Activated naive CD8-positive, alpha-beta T cell treated with anti-CD3 and anti-CD28 coated beads for 36 hours (primary cell): ENCODE measurements at regions not wholly inside any gene's neighbourhood (a gene's known extent, or its start where the extent isn't known, plus 50 kb on each side); places are given as distances from the start of the nearest gene placed in this dataset.

Experiments
- DNase-seq: peaks from one replicate; pipeline ENCODE4 v3.0.0; 2021
- H3K27ac Mint-ChIP-seq: one replicate; pipeline ENCODE4 v1.8.0; 2022; ENCODE audit warnings: mild to moderate bottlenecking, moderate library complexity, mixed read lengths
- H3K27me3 Mint-ChIP-seq: one replicate; pipeline ENCODE4 v1.8.0; 2022; ENCODE audit warnings: mild to moderate bottlenecking, mixed read lengths
- H3K36me3 Mint-ChIP-seq: one replicate; pipeline ENCODE4 v1.8.0; 2021; ENCODE audit warnings: mild to moderate bottlenecking, mixed read lengths
- H3K4me1 Mint-ChIP-seq: one replicate; pipeline ENCODE4 v1.8.0; 2021; ENCODE audit warnings: mixed read lengths
- H3K4me3 Mint-ChIP-seq: one replicate; pipeline ENCODE4 v1.8.0; 2022; ENCODE audit warnings: mild to moderate bottlenecking, moderate library complexity, mixed read lengths
- H3K9me3 Mint-ChIP-seq: one replicate; pipeline ENCODE4 v1.8.0; 2022; ENCODE audit warnings: mixed read lengths

DNA sequence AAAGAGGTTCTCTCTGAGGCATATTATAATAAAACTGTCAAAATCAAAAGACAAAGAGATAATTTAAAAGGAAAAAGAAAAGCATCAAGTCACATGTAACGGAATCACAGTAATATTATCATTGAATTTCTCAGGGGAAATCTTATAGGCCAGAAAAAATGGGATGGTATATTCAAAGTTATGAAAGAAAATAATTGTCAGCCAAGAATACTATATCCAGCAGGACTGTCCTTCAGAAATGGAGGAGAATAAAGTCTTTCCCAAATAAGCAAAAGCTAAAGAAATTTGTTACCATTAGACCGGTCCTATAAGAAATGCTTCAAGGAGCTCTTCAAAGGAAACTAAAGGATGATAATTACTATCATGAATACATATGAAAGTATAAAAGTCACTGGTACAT is 342.0 kb upstream of the GRAMD2B start:
- no peak for DNase-seq
- H3K4me3 Mint-ChIP-seq: no peak overlapping the region
- H3K9me3 Mint-ChIP-seq: peaks cover 26% of the 10 kb centered on the region
- H3K27me3 Mint-ChIP-seq: no peaks in the 10 kb centered on the region
- H3K4me1 Mint-ChIP-seq: no peaks in the 10 kb centered on the region
- no peaks in the 10 kb centered on the region for H3K36me3 Mint-ChIP-seq
- H3K27ac Mint-ChIP-seq: no peak overlapping the region

GRCh38 chr5:126093041-126093440 is 330.2 kb upstream of the GRAMD2B start:
- H3K4me1 Mint-ChIP-seq: no peaks in the 10 kb centered on the region
- H3K36me3 Mint-ChIP-seq: no peaks in the 10 kb centered on the region
- no peak for DNase-seq
- H3K4me3 Mint-ChIP-seq: no peak overlapping the region
- H3K27me3 Mint-ChIP-seq: no peaks in the 10 kb centered on the region
- H3K27ac Mint-ChIP-seq: no peak overlapping the region
- peaks cover 22% of the 10 kb centered on the region for H3K9me3 Mint-ChIP-seq

DNA sequence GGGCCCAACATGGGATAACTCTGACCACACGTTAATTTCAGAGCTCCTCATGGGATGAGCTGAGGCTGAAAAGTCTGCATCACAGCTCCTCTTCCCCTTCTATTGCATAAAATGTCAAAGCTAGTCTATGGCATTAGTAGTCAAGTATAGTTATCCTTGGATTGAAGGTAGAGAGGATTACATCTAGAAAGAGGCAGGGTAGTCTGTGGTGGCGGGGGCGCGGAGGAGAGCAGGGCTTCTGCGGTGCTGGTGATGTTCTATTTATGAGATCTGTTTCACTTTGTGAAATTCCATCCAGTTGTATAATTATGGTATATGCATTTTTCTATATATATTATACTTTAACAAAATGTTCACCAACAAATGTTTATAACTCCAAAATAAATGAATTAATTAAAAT is 329.5 kb upstream of the GRAMD2B start:
- Mint-ChIP-seq H3K4me3 (no peak overlapping the region), H3K27me3 (no peaks in the 10 kb centered on the region), H3K27ac (no peak overlapping the region), H3K9me3 (peaks cover 18% of the 10 kb centered on the region), H3K4me1 (no peaks in the 10 kb centered on the region), H3K36me3 (no peaks in the 10 kb centered on the region)
- DNase-seq: no peak

GRCh38 chr5:126094991-126095390 is 328.2 kb upstream of the GRAMD2B start:
- Mint-ChIP-seq H3K36me3 (no peaks in the 10 kb centered on the region), H3K27ac (no peak overlapping the region), H3K9me3 (peaks cover 12% of the 10 kb centered on the region), H3K4me3 (no peak overlapping the region), H3K4me1 (no peaks in the 10 kb centered on the region), H3K27me3 (no peaks in the 10 kb centered on the region)
- DNase-seq: no peak

GRCh38 chr5:126096442-126097006 is 326.7 kb upstream of the GRAMD2B start:
- Mint-ChIP-seq H3K4me3 (no peak overlapping the region), H3K4me1 (no peaks in the 10 kb centered on the region), H3K27me3 (no peaks in the 10 kb centered on the region), H3K36me3 (no peaks in the 10 kb centered on the region), H3K27ac (no peak overlapping the region), H3K9me3 (peaks cover 4% of the 10 kb centered on the region)
- no peak for DNase-seq

DNA sequence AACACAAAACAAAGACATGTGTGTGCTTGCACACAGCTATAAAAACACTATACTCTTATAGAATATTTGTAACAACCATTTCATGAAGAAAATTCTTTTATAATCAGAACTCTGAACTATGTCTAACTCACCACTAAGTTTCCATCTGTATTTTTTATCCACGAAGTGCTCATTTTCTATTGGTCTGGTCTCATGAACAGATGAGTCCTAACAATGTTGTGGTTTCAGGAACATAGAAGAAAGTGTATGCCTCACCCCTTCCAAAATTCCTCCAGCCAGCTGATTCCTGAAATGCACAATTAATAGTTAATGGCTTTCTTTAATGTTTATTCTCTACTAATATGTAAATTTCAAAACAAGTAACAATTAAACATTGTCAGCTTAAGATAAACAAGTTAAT is 325.3 kb upstream of the GRAMD2B start:
- H3K4me3 Mint-ChIP-seq: no peak overlapping the region
- no peaks in the 10 kb centered on the region for H3K9me3 Mint-ChIP-seq
- no peak for DNase-seq
- H3K27ac Mint-ChIP-seq: no peak overlapping the region
- H3K36me3 Mint-ChIP-seq: no peaks in the 10 kb centered on the region
- no peaks in the 10 kb centered on the region for H3K4me1 Mint-ChIP-seq
- no peaks in the 10 kb centered on the region for H3K27me3 Mint-ChIP-seq

DNA sequence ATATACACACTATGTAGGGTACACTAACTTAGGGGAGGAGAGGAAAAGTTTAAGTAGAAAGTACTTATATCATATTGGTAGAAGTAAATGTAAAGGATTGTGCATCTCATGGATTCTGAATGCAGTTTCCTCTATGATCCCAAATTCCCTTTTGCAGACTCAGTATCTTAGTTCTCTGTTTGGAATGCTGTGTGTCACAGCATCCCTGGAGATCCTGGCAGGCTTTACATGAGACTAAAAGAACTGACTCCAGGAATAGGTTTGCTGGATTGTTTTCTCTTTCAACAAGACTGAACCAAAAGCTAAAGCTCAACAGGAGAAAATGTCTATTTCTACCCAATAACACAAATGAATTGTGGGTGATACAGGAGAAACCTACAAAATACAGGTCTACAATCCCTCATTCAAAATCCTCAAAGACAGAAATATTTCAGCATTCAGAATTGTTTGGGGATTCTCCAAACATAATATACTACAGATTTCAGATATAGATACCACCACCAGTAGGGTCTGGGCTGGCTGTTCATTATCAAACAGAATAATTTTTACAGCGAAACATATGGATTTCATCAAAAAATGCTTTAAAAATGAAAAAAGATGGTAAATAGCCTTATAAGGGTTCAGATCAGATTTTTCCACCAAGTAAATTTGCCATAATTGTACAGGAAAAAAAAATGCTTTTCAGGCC is 324.7 kb upstream of the GRAMD2B start:
- H3K4me3 Mint-ChIP-seq: no peak overlapping the region
- DNase-seq: no peak
- H3K27me3 Mint-ChIP-seq: no peaks in the 10 kb centered on the region
- no peaks in the 10 kb centered on the region for H3K36me3 Mint-ChIP-seq
- H3K4me1 Mint-ChIP-seq: no peaks in the 10 kb centered on the region
- H3K27ac Mint-ChIP-seq: no peak overlapping the region
- no peaks in the 10 kb centered on the region for H3K9me3 Mint-ChIP-seq

DNA sequence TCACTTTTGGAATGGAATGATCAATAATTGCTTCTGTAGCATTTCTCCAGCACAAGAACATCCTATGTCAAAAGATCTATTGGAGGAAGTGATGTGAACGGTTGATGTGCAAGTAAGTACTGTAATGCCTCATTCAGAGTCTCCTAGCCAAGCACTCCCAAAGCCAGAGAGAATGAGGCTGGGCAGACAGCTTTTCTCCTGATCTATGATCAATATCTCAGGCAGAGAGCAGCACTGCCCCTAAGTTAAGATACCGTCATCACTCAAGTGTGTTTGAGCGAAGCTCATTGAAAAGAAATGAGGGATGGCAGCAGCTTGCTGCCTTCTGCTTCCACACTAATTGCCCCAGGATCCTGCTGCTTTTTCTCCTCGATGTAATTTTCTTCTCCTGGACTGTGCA is 324.1 kb upstream of the GRAMD2B start:
- Mint-ChIP-seq H3K36me3 (no peaks in the 10 kb centered on the region), H3K4me1 (no peaks in the 10 kb centered on the region), H3K27ac (no peak overlapping the region), H3K4me3 (no peak overlapping the region), H3K27me3 (no peaks in the 10 kb centered on the region), H3K9me3 (no peaks in the 10 kb centered on the region)
- DNase-seq: no peak

- Mint-ChIP-seq H3K4me1 (no peaks in the 10 kb centered on the region), H3K4me3 (no peak overlapping the region), H3K27me3 (no peaks in the 10 kb centered on the region), H3K36me3 (no peaks in the 10 kb centered on the region), H3K27ac (no peak overlapping the region), H3K9me3 (no peaks in the 10 kb centered on the region)
- no peak for DNase-seq
Measured at GRCh38 chr5:126100767-126101166, 322.4 kb upstream of the GRAMD2B start.

GRCh38 chr5:126101901-126102300 is 321.3 kb upstream of the GRAMD2B start:
- H3K9me3 Mint-ChIP-seq: no peaks in the 10 kb centered on the region
- no peak for DNase-seq
- no peaks in the 10 kb centered on the region for H3K36me3 Mint-ChIP-seq
- H3K4me1 Mint-ChIP-seq: no peaks in the 10 kb centered on the region
- no peak overlapping the region for H3K27ac Mint-ChIP-seq
- no peaks in the 10 kb centered on the region for H3K27me3 Mint-ChIP-seq
- H3K4me3 Mint-ChIP-seq: no peak overlapping the region

DNA sequence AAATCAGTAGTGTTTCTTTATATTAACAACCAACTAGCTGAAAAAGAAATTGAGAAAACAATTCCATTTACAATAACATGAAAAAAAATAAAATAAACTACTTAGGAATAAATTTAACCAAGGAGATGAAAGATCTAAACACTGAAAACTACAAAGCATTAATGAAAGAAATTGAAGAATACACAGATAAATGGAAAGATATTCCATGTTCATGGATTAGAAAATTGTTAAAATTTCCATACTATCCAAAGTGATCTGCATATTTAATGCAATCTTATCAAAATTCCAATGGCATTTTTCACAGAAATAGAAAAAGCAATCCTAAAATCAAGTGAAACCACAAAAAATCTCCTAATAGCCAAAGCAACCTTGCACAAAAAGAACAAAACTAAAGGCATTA is 320.2 kb upstream of the GRAMD2B start:
- Mint-ChIP-seq H3K27me3 (no peaks in the 10 kb centered on the region), H3K4me3 (no peak overlapping the region), H3K9me3 (no peaks in the 10 kb centered on the region), H3K4me1 (no peaks in the 10 kb centered on the region), H3K36me3 (no peaks in the 10 kb centered on the region), H3K27ac (no peak overlapping the region)
- no peak for DNase-seq

DNA sequence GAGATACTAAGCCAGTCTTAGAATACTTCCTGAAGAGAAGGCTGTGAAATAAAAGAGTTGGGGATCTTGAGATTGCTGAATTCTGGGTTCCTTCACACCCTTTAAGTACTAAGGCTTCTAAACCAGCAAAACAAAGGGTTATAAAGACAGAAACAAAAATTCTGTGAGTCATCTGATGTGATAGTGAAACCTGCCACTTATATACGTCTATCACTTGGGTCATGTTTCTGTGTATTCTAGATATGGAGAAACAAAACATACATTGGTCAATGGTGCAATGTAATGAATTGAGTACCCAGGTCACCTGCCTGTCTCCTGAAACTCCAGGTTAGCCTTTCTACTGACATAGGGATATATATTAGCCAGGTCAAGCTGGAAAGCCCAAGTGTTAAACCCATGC is 319.3 kb upstream of the GRAMD2B start:
- no peaks in the 10 kb centered on the region for H3K9me3 Mint-ChIP-seq
- H3K27ac Mint-ChIP-seq: no peak overlapping the region
- H3K36me3 Mint-ChIP-seq: no peaks in the 10 kb centered on the region
- no peak overlapping the region for H3K4me3 Mint-ChIP-seq
- H3K27me3 Mint-ChIP-seq: no peaks in the 10 kb centered on the region
- H3K4me1 Mint-ChIP-seq: no peaks in the 10 kb centered on the region
- no peak for DNase-seq

GRCh38 chr5:126104341-126104740 is 318.9 kb upstream of the GRAMD2B start:
- DNase-seq: no peak
- Mint-ChIP-seq H3K27ac (no peak overlapping the region), H3K27me3 (no peaks in the 10 kb centered on the region), H3K36me3 (no peaks in the 10 kb centered on the region), H3K4me3 (no peak overlapping the region), H3K4me1 (no peaks in the 10 kb centered on the region), H3K9me3 (no peaks in the 10 kb centered on the region)

DNA sequence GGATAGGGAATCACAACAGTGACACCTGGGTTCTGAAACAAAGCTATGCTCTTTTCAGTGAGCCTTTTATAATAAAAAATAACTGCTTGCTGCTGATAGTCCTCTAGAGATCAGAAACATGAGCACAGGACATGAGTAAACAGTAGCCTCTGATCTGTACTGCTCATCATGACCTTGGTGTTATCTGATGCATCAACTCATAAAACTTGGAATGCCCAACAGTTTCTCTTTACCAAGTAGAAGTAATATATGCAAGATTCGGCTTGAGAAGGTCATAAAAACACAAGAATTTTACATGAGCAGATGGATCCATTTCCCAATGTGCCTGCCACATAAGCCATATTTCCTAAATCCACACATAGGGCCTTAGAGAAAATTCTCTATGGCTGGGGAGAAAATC is 318.3 kb upstream of the GRAMD2B start:
- no peak for DNase-seq
- no peak overlapping the region for H3K4me3 Mint-ChIP-seq
- no peaks in the 10 kb centered on the region for H3K36me3 Mint-ChIP-seq
- H3K9me3 Mint-ChIP-seq: no peaks in the 10 kb centered on the region
- H3K4me1 Mint-ChIP-seq: no peaks in the 10 kb centered on the region
- no peak overlapping the region for H3K27ac Mint-ChIP-seq
- H3K27me3 Mint-ChIP-seq: no peaks in the 10 kb centered on the region

DNA sequence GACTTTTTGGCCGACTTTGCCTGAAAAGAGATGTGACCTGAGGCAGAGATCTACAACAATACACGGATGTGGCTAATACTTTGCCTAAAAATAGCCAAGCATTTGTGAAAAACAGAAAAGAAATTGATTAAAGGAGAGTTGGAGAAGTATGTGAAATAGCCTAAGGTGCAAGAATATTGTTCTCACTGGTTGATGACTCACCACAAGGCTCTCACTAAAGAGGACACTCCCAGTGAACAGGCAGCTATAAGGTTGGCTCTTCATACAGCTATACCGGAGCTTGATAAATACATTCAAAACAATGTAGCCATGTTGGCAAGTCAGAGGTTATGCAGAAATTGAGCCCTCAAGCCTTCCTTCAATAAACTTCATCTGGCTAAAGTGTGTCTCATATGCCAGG is 317.2 kb upstream of the GRAMD2B start:
- Mint-ChIP-seq H3K27me3 (no peaks in the 10 kb centered on the region), H3K4me3 (no peak overlapping the region), H3K36me3 (no peaks in the 10 kb centered on the region), H3K9me3 (no peaks in the 10 kb centered on the region), H3K4me1 (no peaks in the 10 kb centered on the region), H3K27ac (no peak overlapping the region)
- no peak for DNase-seq

GRCh38 chr5:126107381-126107780 is 315.8 kb upstream of the GRAMD2B start:
- H3K4me1 Mint-ChIP-seq: no peaks in the 10 kb centered on the region
- H3K27me3 Mint-ChIP-seq: no peaks in the 10 kb centered on the region
- no peak for DNase-seq
- H3K36me3 Mint-ChIP-seq: no peaks in the 10 kb centered on the region
- H3K9me3 Mint-ChIP-seq: peaks cover 4% of the 10 kb centered on the region
- no peak overlapping the region for H3K4me3 Mint-ChIP-seq
- no peak overlapping the region for H3K27ac Mint-ChIP-seq
